HAP-1 (cell line): ENCODE measurements at regions not wholly inside any gene's neighbourhood (a gene's known extent, or its start where the extent isn't known, plus 50 kb on each side); places are given as distances from the start of the nearest gene placed in this dataset.
A peak's percentile ranks its signal among the peaks of the same experiment; 100 is the strongest.
"Not testable (repeated sequence)": the region's sequence is repeated elsewhere in the genome, so short reads cannot be mapped to it uniquely, and the experiment has no call there.

Experiments
- DNase-seq, 2 experiments: peaks; one replicate each; pipeline ENCODE4 v3.0.0-alpha.2; 2016 to 2020; ENCODE audit warnings: low spot score in 2 of 2
- H3K27me3 ChIP-seq: fragments of 250-450 bp; sonication (Bioruptor Pico); 2 replicates; pipeline ENCODE4 v1.5.1; 2020; ENCODE audit warnings: low read depth, mild to moderate bottlenecking, moderate library complexity
- H3K36me3 ChIP-seq: fragments of 250-450 bp; sonication (Bioruptor Pico); replicated peaks from 2 replicates; pipeline ENCODE4 v1.5.1; 2020; ENCODE audit warnings: mild to moderate bottlenecking
- H3K4me1 ChIP-seq: fragments of 250-450 bp; sonication (Bioruptor Pico); 2 replicates; pipeline ENCODE4 v1.5.1; 2020; ENCODE audit warnings: mild to moderate bottlenecking
- H3K4me3 ChIP-seq: fragments of 250-450 bp; sonication (Bioruptor Pico); 2 replicates; pipeline ENCODE4 v1.5.1; 2020; ENCODE audit warnings: mild to moderate bottlenecking, moderate library complexity
- H3K9me3 ChIP-seq: fragments of 250-450 bp; sonication (Bioruptor Pico); 2 replicates; pipeline ENCODE4 v1.5.1; 2020; ENCODE audit warnings: mild to moderate bottlenecking, moderate library complexity
- in situ Hi-C: fragments of 300-500 bp; cut with MboI; formaldehyde crosslinking; loops from 3 replicates; pipeline ENCODE4 v1.14.3; 2020; ENCODE audit warnings: low sequenced_read_pairs, inconsistent platforms, mixed read lengths

- H3K4me1 ChIP-seq: no peaks in the 10 kb centered on the region
- in situ Hi-C loops: no loop called here
These were observed 54.4 kb upstream of the MSH6 start for GRCh38 chr2:47728551-47728950.

DNA sequence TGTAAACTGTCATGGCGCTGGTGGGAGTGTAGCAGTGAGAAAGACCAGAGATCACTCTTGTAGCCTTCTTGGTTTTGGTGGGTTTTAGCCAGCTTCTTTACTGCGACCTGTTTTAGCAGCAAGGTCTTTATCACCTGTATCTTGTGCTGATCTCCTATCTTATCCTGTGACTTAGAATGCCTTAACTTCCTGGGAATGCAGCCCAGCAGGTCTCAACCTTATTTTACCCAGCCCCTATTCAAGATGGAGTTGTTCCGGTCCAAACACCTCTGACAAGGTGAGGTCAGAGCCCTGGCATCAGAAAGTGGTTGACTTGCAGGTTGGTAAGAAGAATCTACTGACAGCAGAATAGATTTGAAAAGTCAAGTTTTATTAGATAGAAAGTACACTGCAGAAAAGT is 55.0 kb upstream of the MSH6 start:
- no peaks in the 10 kb centered on the region for H3K27me3 ChIP-seq
- H3K4me3 ChIP-seq: no peak overlapping the region
- no peaks in the 10 kb centered on the region for H3K36me3 ChIP-seq
- in situ Hi-C loops: no loop called here
- DNase-seq: no peak
- H3K9me3 ChIP-seq: no peaks in the 10 kb centered on the region
- H3K4me1 ChIP-seq: no peaks in the 10 kb centered on the region

More at GRCh38 chr2:47728551-47728950, 54.4 kb upstream of the MSH6 start:
- no peak for DNase-seq
- Histone ChIP-seq H3K36me3 (no peaks in the 10 kb centered on the region), H3K9me3 (no peaks in the 10 kb centered on the region), H3K4me3 (no peak overlapping the region), H3K27me3 (no peaks in the 10 kb centered on the region)

GRCh38 chr2:47726978-47727377 is 56.0 kb upstream of the MSH6 start:
- H3K27me3 ChIP-seq, H3K36me3 ChIP-seq, H3K9me3 ChIP-seq, H3K4me3 ChIP-seq, H3K4me1 ChIP-seq, DNase-seq, in situ Hi-C loops: not testable (repeated sequence)

- no peaks in the 10 kb centered on the region for H3K36me3 ChIP-seq
- H3K9me3 ChIP-seq: no peaks in the 10 kb centered on the region
- no peaks in the 10 kb centered on the region for H3K27me3 ChIP-seq
- in situ Hi-C loops: no loop called here
- H3K4me1 ChIP-seq: peaks cover 5% of the 10 kb centered on the region
- DNase-seq: no peak
- H3K4me3 ChIP-seq: no peak overlapping the region
These were observed 57.1 kb upstream of the MSH6 start for GRCh38 chr2:47725808-47726207.

- peaks cover 5% of the 10 kb centered on the region for H3K4me1 ChIP-seq
- H3K9me3 ChIP-seq: no peaks in the 10 kb centered on the region
- in situ Hi-C loops: no loop called here
- H3K36me3 ChIP-seq: no peaks in the 10 kb centered on the region
- H3K27me3 ChIP-seq: no peaks in the 10 kb centered on the region
- no peak overlapping the region for H3K4me3 ChIP-seq
- DNase-seq: no peak
These were observed 58.5 kb upstream of the MSH6 start for GRCh38 chr2:47724221-47724981.

DNA sequence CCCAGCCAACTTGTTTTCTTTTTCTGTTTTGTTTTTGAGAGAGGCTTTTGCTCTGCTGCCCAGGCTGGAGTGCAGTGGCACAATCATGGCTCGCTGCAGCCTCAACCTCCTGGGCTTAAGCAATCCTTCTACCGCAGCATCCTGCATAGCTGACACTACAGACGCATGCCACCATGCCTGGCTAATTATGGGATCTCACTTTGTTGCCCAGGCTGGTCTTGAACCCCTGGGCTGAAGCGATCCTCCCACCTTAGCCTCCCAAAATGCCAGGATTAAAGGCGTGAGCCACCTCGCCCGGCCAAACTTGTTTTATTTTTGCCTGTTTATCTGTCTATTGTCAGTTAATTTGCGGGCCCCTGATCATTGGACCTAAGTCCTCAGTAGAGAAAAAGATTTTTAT is 61.6 kb upstream of the MSH6 start:
- in situ Hi-C loops: no loop called here

DNA sequence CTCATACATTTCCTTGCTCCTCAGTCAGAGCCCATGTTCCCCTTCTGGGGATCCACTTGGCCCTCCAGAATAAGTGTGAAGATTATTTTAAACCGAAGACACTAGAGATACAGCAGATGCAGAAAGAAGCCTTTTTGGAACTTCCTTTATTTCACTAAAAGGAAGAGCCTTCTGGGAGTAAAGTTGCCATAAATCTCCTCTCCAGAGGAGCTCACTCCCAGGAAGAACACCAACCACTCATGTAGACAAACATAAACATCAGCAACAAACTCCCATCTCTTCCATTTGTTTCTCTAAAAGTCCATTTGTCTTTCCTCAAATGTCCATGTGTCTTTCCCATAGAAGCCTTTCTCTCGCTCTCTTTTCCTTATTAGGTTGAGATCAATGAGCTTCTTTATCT is 62.4 kb upstream of the MSH6 start:
- in situ Hi-C loops: no loop called here
- Histone ChIP-seq H3K36me3 (no peaks in the 10 kb centered on the region), H3K9me3 (no peaks in the 10 kb centered on the region), H3K4me1 (peaks cover 7% of the 10 kb centered on the region), H3K4me3 (no peak overlapping the region), H3K27me3 (no peaks in the 10 kb centered on the region)
- no peak for DNase-seq

More for the DNA sequence above, 61.6 kb upstream of the MSH6 start:
- DNase-seq: peak; percentile 15 to 40
- peaks cover 7% of the 10 kb centered on the region for H3K4me1 ChIP-seq
- no peaks in the 10 kb centered on the region for H3K9me3 ChIP-seq
- no peak overlapping the region for H3K4me3 ChIP-seq
- no peaks in the 10 kb centered on the region for H3K27me3 ChIP-seq
- H3K36me3 ChIP-seq: no peaks in the 10 kb centered on the region

- peaks cover 7% of the 10 kb centered on the region for H3K4me1 ChIP-seq
- in situ Hi-C loops: no loop called here
- H3K36me3 ChIP-seq: no peaks in the 10 kb centered on the region
- no peaks in the 10 kb centered on the region for H3K27me3 ChIP-seq
- H3K9me3 ChIP-seq: no peaks in the 10 kb centered on the region
- no peak overlapping the region for H3K4me3 ChIP-seq
- DNase-seq: no peak
These were observed 62.9 kb upstream of the MSH6 start for GRCh38 chr2:47720036-47720435.

DNA sequence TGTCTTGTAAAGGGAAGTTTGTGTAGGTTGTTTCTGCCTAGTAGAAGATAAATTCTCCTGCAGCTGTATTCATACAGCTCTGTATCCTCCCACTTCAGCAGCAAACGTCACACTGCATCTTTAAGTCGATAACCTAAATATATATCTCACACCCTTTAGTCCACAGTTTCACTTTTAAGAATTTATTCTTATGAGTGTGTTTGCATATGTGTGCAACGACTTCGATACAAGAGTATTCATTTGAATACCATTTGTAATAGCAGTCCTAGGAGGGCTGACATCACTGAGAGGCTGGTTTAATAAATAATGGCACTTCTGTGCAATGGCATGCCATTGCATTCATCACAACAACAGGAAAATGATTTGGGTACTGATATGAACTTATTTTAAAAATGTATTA is 63.8 kb upstream of the MSH6 start:
- in situ Hi-C loops: no loop called here
- Histone ChIP-seq H3K4me3 (no peak overlapping the region), H3K36me3 (no peaks in the 10 kb centered on the region), H3K27me3 (no peaks in the 10 kb centered on the region), H3K9me3 (no peaks in the 10 kb centered on the region), H3K4me1 (peaks cover 7% of the 10 kb centered on the region)
- no peak for DNase-seq

DNA sequence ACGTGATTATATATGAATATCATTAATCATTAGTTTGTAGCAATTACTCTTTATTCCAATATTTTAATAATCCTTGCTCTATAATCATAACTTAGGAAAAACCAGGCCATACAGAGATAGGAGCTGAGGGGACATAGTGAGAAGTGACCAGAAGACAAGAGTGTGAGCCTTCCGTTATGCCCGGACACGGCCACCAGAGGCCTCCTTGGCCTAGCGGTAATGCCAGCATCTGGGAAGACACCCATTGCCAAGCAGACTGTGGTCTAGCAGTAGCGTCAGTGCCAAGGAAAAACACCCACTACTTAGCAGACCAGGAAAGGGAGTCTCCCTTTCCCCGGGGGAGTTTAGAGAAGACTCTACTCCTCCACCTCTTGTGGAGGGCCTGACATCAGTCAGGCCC is 66.6 kb upstream of the MSH6 start:
- H3K9me3 ChIP-seq, H3K4me3 ChIP-seq, in situ Hi-C loops, H3K36me3 ChIP-seq, H3K27me3 ChIP-seq, H3K4me1 ChIP-seq, DNase-seq: not testable (repeated sequence)

DNA sequence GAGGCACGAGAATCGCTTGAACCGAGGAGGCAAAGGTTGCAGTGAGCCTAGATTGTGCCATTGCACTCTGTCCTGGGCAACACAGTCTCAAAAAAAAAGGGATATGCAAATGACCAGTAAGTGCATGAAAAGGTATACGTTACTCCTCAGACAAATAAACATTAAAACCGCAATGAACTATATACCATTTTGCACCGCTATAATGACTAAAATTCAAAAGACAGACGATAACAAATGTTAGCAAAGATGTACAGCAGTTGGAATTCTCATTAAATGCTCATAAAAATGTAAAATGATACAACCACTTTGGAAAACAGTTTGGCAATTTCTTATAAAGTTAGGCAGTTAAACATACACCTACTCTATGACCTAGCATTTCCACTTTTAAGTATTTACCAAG is 67.4 kb upstream of the MSH6 start:
- 0 out of 2 replicates have a peak, but pooled peaks cover 2% of the 10 kb centered on the region for H3K4me1 ChIP-seq
- no peaks in the 10 kb centered on the region for H3K36me3 ChIP-seq
- H3K27me3 ChIP-seq: no peaks in the 10 kb centered on the region
- in situ Hi-C loops: no loop called here
- no peaks in the 10 kb centered on the region for H3K9me3 ChIP-seq
- no peak for DNase-seq
- no peak overlapping the region for H3K4me3 ChIP-seq

GRCh38 chr2:47708801-47709499 is 74.0 kb upstream of the MSH6 start:
- in situ Hi-C loops: no loop called here
- H3K36me3 ChIP-seq: no peaks in the 10 kb centered on the region
- H3K4me3 ChIP-seq: no peak overlapping the region
- no peaks in the 10 kb centered on the region for H3K27me3 ChIP-seq
- H3K9me3 ChIP-seq: no peaks in the 10 kb centered on the region
- no peaks in the 10 kb centered on the region for H3K4me1 ChIP-seq
- no peak for DNase-seq

DNA sequence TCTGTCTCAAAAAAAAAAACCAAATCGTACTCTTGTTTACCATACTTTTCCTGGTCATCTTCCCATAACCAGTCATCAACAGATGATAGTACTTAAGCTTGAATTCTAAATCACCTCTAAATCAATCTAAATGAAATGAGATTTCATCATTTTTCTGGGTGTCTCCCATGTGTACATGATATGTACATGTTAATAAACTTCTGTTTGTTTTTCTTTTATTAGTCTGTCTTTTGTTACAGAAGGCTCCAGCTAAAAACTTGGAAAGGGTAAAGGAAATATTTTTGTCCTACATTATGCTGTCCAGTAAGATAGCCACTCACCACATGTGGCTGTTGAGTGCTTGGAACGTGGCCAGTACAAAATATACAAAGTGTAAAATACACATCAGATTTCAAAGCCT is 78.7 kb upstream of the MSH6 start:
- DNase-seq: no peak
- H3K9me3 ChIP-seq: peaks cover 11% of the 10 kb centered on the region; the same call in 1 of the 2 replicates
- no peak overlapping the region for H3K4me3 ChIP-seq
- H3K4me1 ChIP-seq: peaks cover 2% of the 10 kb centered on the region; the same call in 1 of the 2 replicates
- H3K27me3 ChIP-seq: no peaks in the 10 kb centered on the region
- in situ Hi-C loops: no loop called here
- no peaks in the 10 kb centered on the region for H3K36me3 ChIP-seq

- H3K4me1 ChIP-seq: peaks cover 5% of the 10 kb centered on the region; the same call in 1 of the 2 replicates
- peaks cover 11% of the 10 kb centered on the region; the same call in 1 of the 2 replicates for H3K9me3 ChIP-seq
- in situ Hi-C loops: no loop called here
- no peaks in the 10 kb centered on the region for H3K27me3 ChIP-seq
- peak in 1 of 2 experiments; percentile 53 for DNase-seq
- no peaks in the 10 kb centered on the region for H3K36me3 ChIP-seq
- no peak overlapping the region for H3K4me3 ChIP-seq
These were observed 83.3 kb upstream of the MSH6 start for GRCh38 chr2:47699533-47700215.
